ENCODE measurements at regions not wholly inside any gene's neighbourhood (a gene's known extent, or its start where the extent isn't known, plus 50 kb on each side); places are given as distances from the start of the nearest gene placed in this dataset.

DNA sequence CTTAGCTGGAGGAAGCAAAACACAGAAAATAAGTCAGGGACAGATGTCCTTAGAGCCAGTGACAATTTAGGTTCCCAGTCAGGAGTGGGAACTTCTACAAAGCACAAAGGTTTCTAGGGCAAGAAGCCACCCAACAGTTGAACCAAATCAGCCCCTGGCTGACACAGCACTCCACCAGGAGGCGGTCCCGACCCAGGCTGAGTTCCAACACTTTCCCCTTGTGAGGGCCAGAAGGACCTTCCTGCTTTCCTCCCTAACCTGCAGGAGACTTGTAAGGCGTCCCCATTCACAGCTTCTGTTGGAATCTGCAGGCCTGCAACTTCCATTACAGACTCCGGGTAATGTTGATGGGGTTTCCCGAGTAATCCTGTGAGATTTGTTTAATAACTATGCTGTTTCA, 416.4 kb upstream of the IRX1 start:
- FAIRE-seq, result no peak
- peaks cover 9% of the 10 kb centered on the region for H3K27me3 ChIP-seq (ENCODE audit: control insufficient read depth, insufficient read depth, low read length)
- H3K4me3 ChIP-seq (ENCODE audit: low read length in 3 of 3), result no peak overlapping the region
- TF ChIP-seq, protein P1, sequence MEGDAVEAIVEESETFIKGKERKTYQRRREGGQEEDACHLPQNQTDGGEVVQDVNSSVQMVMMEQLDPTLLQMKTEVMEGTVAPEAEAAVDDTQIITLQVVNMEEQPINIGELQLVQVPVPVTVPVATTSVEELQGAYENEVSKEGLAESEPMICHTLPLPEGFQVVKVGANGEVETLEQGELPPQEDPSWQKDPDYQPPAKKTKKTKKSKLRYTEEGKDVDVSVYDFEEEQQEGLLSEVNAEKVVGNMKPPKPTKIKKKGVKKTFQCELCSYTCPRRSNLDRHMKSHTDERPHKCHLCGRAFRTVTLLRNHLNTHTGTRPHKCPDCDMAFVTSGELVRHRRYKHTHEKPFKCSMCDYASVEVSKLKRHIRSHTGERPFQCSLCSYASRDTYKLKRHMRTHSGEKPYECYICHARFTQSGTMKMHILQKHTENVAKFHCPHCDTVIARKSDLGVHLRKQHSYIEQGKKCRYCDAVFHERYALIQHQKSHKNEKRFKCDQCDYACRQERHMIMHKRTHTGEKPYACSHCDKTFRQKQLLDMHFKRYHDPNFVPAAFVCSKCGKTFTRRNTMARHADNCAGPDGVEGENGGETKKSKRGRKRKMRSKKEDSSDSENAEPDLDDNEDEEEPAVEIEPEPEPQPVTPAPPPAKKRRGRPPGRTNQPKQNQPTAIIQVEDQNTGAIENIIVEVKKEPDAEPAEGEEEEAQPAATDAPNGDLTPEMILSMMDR (IDR thresholded peaks at IDR 0.05; ENCODE audit: borderline replicate concordance, extremely low read depth, insufficient read depth), result no peak
- intact Hi-C loops (cut with DNase I), result no loop called here
- no peak for DNase-seq
- no peaks in the 10 kb centered on the region for H3K36me3 ChIP-seq (ENCODE audit: control insufficient read depth in 2 of 3, insufficient read depth in 3 of 3, low read length in 3 of 3)
- H3K4me1 ChIP-seq (ENCODE audit: control insufficient read depth in 2 of 3, insufficient read depth in 2 of 3, low read depth in 1 of 3, low read length in 3 of 3), result no peaks in the 10 kb centered on the region
- no peak overlapping the region for H3K27ac ChIP-seq (ENCODE audit: low read depth in 2 of 2, low read length in 2 of 2)
- H3K9ac ChIP-seq (ENCODE audit: low read length in 3 of 3), result no peak overlapping the region
- no peaks in the 10 kb centered on the region for H3K9me3 ChIP-seq (ENCODE audit: control insufficient read depth in 2 of 3, insufficient read depth in 1 of 3, low read length in 3 of 3)

- no peak overlapping the region for H3K27ac ChIP-seq (ENCODE audit: low read depth in 2 of 2, low read length in 2 of 2)
- FAIRE-seq (no peak), DNase-seq (no peak)
- H3K27me3 ChIP-seq (ENCODE audit: control insufficient read depth, insufficient read depth, low read length), result peaks cover 4% of the 10 kb centered on the region
- H3K9ac ChIP-seq (ENCODE audit: low read length in 3 of 3), result no peak overlapping the region
- no peaks in the 10 kb centered on the region for H3K9me3 ChIP-seq (ENCODE audit: control insufficient read depth in 2 of 3, insufficient read depth in 1 of 3, low read length in 3 of 3)
- H3K4me3 ChIP-seq (ENCODE audit: low read length in 3 of 3), result no peak overlapping the region
- TF ChIP-seq, protein P1 (IDR thresholded peaks at IDR 0.05; ENCODE audit: borderline replicate concordance, extremely low read depth, insufficient read depth), result no peak
- intact Hi-C loops (cut with DNase I), result no loop called here
- no peaks in the 10 kb centered on the region for H3K36me3 ChIP-seq (ENCODE audit: control insufficient read depth in 2 of 3, insufficient read depth in 3 of 3, low read length in 3 of 3)
- H3K4me1 ChIP-seq (ENCODE audit: control insufficient read depth in 2 of 3, insufficient read depth in 2 of 3, low read depth in 1 of 3, low read length in 3 of 3), result no peaks in the 10 kb centered on the region
Observed at GRCh38 chr5:3177338-3177737, 418.3 kb upstream of the IRX1 start.

GRCh38 chr5:3175416-3175815, 420.2 kb upstream of the IRX1 start:
- Histone ChIP-seq H3K9ac (ENCODE audit: low read length in 3 of 3) (no peak overlapping the region), H3K27ac (ENCODE audit: low read depth in 2 of 2, low read length in 2 of 2) (no peak overlapping the region), H3K36me3 (ENCODE audit: control insufficient read depth in 2 of 3, insufficient read depth in 3 of 3, low read length in 3 of 3) (no peaks in the 10 kb centered on the region), H3K4me3 (ENCODE audit: low read length in 3 of 3) (no peak overlapping the region), H3K9me3 (ENCODE audit: control insufficient read depth in 2 of 3, insufficient read depth in 1 of 3, low read length in 3 of 3) (peaks cover 0 to 3% (median 0%) of the 10 kb centered on the region in 3 donors), H3K4me1 (ENCODE audit: control insufficient read depth in 2 of 3, insufficient read depth in 2 of 3, low read depth in 1 of 3, low read length in 3 of 3) (no peaks in the 10 kb centered on the region), H3K27me3 (ENCODE audit: control insufficient read depth, insufficient read depth, low read length) (no peaks in the 10 kb centered on the region)
- TF ChIP-seq, protein P1 (IDR thresholded peaks at IDR 0.05; ENCODE audit: borderline replicate concordance, extremely low read depth, insufficient read depth), result no peak
- DNase-seq, result no peak
- intact Hi-C loops (cut with DNase I), result no loop called here
- FAIRE-seq, result no peak

DNA sequence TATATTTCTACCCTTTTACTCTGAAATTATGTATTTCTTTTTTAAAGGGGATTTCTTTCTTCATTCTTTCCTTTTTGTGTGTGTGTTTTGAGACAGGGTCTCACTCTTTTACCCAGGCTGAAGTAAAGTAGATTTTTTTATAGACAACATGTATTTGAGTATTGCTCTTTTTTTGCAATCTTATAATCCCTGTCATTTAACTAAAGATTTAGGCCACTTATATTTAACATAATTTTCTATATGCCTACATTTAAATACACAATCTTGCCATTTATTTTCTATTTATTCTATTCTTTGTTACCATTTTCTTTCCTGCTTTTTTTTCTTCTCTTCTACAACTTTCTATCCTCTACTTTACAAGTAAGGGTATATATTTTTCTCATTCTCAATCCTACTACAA, 416.0 kb upstream of the IRX2 start:
- intact Hi-C loops (cut with DNase I), result no loop called here
- Histone ChIP-seq H3K4me1 (ENCODE audit: control insufficient read depth in 2 of 3, insufficient read depth in 2 of 3, low read depth in 1 of 3, low read length in 3 of 3) (no peaks in the 10 kb centered on the region), H3K9me3 (ENCODE audit: control insufficient read depth in 2 of 3, insufficient read depth in 1 of 3, low read length in 3 of 3) (peaks cover 0 to 15% (median 0%) of the 10 kb centered on the region in 3 donors), H3K9ac (ENCODE audit: low read length in 3 of 3) (no peak overlapping the region), H3K27me3 (ENCODE audit: control insufficient read depth, insufficient read depth, low read length) (no peaks in the 10 kb centered on the region), H3K36me3 (ENCODE audit: control insufficient read depth in 2 of 3, insufficient read depth in 3 of 3, low read length in 3 of 3) (no peaks in the 10 kb centered on the region), H3K4me3 (ENCODE audit: low read length in 3 of 3) (no peak overlapping the region), H3K27ac (ENCODE audit: low read depth in 2 of 2, low read length in 2 of 2) (no peak overlapping the region)
- DNase-seq, result no peak
- FAIRE-seq, result no peak
- TF ChIP-seq, protein P1 (IDR thresholded peaks at IDR 0.05; ENCODE audit: borderline replicate concordance, extremely low read depth, insufficient read depth), result no peak
